ENCODE measurements at regions not wholly inside any gene's neighbourhood (a gene's known extent, or its start where the extent isn't known, plus 50 kb on each side); places are given as distances from the start of the nearest gene placed in this dataset.

- Histone ChIP-seq H3K27me3 (ENCODE audit: insufficient read depth, poor library complexity, severe bottlenecking) (no peaks in the 10 kb centered on the region), H3K4me3 (replicated peaks; ENCODE audit: insufficient read depth, low read length) (no peak overlapping the region), H3K27ac (replicated peaks) (no peak overlapping the region)
- DNase-seq (ENCODE audit: low read depth in 1 of 2, low spot score in 1 of 2): no peak
- TF ChIP-seq POLR2AphosphoS5 (IDR thresholded peaks at IDR 0.05; ENCODE audit: low read depth) (no peak), REST (IDR thresholded peaks at IDR 0.05; ENCODE audit: insufficient replicate concordance, low read depth) (no peak), GABPA (IDR thresholded peaks at IDR 0.05; ENCODE audit: low read depth) (no peak), SPI1 (IDR thresholded peaks at IDR 0.05; ENCODE audit: borderline replicate concordance, low read depth) (no peak), CTCF (IDR thresholded peaks at IDR 0.05; ENCODE audit: insufficient read depth, low read length) (no peak)
These were observed 532.3 kb downstream of the MAFB start for GRCh38 chr20:40156600-40157317.

GRCh38 chr20:40154514-40154913, 534.5 kb downstream of the MAFB start:
- no peak for DNase-seq (ENCODE audit: low read depth in 1 of 2, low spot score in 1 of 2)
- Histone ChIP-seq H3K27me3 (ENCODE audit: insufficient read depth, poor library complexity, severe bottlenecking) (no peaks in the 10 kb centered on the region), H3K27ac (replicated peaks) (no peak overlapping the region), H3K4me3 (replicated peaks; ENCODE audit: insufficient read depth, low read length) (no peak overlapping the region)
- TF ChIP-seq POLR2AphosphoS5 (IDR thresholded peaks at IDR 0.05; ENCODE audit: low read depth) (no peak), GABPA (IDR thresholded peaks at IDR 0.05; ENCODE audit: low read depth) (no peak), REST (IDR thresholded peaks at IDR 0.05; ENCODE audit: insufficient replicate concordance, low read depth) (no peak), CTCF (IDR thresholded peaks at IDR 0.05; ENCODE audit: insufficient read depth, low read length) (no peak), SPI1 (IDR thresholded peaks at IDR 0.05; ENCODE audit: borderline replicate concordance, low read depth) (no peak)

- H3K27me3 ChIP-seq (ENCODE audit: insufficient read depth, poor library complexity, severe bottlenecking): peaks cover 3% of the 10 kb centered on the region
- no peak overlapping the region for H3K27ac ChIP-seq (replicated peaks)
- no peak overlapping the region for H3K4me3 ChIP-seq (replicated peaks; ENCODE audit: insufficient read depth, low read length)
- no peak for DNase-seq (ENCODE audit: low read depth in 1 of 2, low spot score in 1 of 2)
- TF ChIP-seq CTCF (IDR thresholded peaks at IDR 0.05; ENCODE audit: insufficient read depth, low read length) (no peak), REST (IDR thresholded peaks at IDR 0.05; ENCODE audit: insufficient replicate concordance, low read depth) (no peak), SPI1 (IDR thresholded peaks at IDR 0.05; ENCODE audit: borderline replicate concordance, low read depth) (no peak), POLR2AphosphoS5 (IDR thresholded peaks at IDR 0.05; ENCODE audit: low read depth) (no peak), GABPA (IDR thresholded peaks at IDR 0.05; ENCODE audit: low read depth) (no peak)
These were observed 540.1 kb downstream of the MAFB start for GRCh38 chr20:40148886-40149285.
